GM18858 (cell line): ENCODE measurements at regions not wholly inside any gene's neighbourhood (a gene's known extent, or its start where the extent isn't known, plus 50 kb on each side); places are given as distances from the start of the nearest gene placed in this dataset.

Experiments
- ATAC-seq: cut with Tn5 transposase; IDR thresholded peaks from one replicate; pipeline ENCODE4 v1.9.1; 2021; ENCODE audit not compliant: unreplicated experiment

DNA sequence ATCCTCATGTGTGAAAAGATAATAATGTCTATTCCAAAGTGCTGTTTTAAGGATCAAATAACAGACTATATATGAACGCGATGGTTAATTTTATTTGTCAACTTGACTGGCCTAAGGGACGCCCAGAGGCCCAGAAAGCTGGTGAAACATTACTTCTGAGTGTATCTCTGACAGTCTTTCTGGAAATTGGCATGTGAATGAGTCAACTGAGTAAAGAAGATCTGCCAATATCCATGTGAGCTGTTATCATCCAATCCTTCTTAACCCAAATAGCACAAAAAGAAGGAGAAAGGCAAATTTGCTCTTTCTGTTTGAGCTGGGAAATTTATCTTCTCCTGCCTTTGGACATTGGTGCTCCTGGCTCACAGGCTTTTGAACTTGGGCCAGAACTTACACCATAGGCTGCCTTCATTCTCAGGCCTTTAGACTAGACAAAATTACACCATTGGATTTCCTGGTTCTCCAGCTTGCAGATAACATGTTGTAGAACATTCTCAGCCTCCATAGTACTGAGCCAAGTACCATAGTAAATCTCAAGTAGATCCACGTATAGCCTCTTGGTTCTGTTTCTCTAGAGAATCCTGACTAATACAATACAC is 114.7 kb upstream of the DOCK10 start:
- no peak for ATAC-seq

DNA sequence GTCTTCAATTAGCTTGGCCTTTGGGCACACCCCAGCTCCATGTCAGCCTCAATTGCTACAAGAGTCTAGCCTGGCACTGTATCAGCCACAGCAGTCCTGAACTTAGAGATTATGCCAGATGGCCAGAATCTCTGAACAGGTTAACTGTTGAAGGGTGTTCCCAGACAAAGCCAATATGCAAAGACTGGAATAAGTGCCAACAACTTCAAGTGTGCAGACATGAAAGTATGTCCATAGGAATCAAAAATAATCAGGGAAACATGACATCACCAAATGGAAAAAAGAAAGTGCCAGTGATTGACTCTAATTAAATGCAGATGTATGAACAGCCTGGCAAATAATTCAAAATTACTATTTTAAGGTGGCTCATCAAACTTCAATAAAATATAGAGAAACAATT is 98.5 kb upstream of the DOCK10 start:
- ATAC-seq: no peak

DNA sequence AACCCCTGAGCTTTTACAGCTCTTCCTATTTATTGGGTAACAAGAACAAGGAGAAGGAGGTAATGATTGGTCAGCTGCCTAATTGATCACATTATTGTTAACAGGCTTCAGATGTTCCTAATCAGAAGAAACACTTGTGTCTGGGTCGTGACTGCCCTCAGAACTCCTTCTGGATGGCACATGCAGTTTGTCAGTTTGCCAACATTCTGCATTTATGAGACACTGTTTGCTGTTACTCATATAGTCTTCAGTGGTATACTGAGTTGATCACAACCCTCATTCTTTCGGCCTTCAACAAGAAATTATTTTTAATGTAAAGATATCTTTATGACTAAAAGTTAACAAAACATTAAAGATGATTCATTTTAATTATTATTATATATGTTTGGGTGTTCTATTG is 95.7 kb upstream of the DOCK10 start:
- ATAC-seq: no peak

- no peak for ATAC-seq
Measured at GRCh38 chr2:225136552-225136951, 94.3 kb upstream of the DOCK10 start.

DNA sequence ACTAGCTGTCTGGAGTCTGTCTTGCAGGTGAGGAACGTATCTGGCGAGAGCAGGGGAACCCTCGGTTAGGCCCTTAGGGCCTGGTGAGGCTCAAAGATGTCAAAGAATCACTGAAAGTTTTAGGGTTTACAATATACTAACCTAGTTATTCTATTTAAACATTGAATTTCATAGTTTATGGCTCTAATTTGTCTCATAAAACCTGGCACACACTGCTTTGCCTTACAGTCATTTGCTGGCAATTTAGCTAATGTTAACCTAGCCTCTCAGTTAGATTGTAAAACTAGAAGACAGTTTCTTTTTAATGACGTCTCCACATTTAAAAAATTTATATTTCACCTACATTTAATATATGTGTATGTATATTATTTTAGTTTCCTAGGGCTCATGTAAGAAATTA is 89.6 kb upstream of the DOCK10 start:
- no peak for ATAC-seq

- ATAC-seq: no peak
Measured at GRCh38 chr2:225130093-225130492, 87.8 kb upstream of the DOCK10 start.

GRCh38 chr2:225124311-225125017 is 82.2 kb upstream of the DOCK10 start:
- ATAC-seq: no peak

DNA sequence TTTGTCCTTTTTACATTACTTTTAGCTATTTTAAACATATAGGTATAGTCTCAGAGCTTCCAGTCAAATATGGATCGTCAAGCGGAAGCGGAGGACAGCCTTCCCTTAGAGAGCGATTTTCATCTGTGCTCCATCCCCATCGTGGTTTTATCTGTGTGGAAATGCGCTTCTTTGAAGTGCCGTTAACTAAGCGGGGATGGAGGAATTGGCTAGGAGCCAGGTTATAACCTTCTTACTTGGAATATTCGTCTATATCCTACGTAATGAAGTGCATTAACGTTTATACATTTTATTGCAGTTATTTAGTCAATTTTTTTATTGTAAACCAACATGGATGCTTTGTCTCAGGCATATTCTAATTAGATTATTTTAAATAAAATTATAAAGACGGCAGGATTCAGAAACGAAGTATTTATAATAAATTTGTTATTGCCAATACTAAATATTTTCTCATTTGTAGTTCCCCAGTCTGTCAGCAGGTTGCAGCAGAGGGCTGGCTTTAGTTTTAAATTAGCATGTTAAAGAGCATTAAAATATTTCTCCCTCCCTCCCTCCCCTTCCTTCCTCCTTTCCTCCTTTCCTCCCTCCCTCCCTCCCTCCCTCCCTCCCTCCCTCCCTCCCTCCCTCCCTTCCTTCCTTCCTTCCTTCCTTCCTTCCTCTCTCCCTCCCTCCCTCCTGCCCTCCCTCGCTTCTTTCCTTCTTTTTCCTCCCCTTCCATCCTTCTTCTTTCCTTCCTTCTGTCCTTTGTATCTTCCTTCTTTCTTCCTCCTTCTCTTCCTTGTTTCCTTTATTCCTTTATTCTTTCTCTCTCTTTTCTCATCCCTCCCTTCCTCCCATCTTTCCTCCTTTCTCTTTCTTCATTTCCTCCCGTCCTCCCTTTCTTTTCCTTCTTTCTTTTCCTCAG is 80.6 kb upstream of the DOCK10 start:
- ATAC-seq: no peak

DNA sequence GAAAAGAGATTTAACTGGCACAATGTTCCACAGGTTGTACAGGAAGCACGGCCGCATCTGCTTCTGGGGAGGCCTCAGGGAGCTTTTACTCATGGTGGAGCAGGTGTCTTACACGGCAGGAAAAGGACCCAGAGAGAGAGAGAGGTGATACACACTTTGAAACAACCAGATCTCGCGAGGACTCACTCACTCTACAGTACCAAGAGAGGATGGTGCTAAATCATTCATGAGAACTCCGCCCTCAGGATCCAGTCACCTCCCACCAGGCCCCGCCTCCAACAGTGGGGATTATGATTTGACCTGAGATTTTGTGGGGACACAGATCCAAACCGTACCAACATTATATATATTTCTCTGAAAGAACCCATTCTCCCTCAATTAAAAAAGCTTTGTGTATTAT is 79.7 kb upstream of the DOCK10 start:
- no peak for ATAC-seq

DNA sequence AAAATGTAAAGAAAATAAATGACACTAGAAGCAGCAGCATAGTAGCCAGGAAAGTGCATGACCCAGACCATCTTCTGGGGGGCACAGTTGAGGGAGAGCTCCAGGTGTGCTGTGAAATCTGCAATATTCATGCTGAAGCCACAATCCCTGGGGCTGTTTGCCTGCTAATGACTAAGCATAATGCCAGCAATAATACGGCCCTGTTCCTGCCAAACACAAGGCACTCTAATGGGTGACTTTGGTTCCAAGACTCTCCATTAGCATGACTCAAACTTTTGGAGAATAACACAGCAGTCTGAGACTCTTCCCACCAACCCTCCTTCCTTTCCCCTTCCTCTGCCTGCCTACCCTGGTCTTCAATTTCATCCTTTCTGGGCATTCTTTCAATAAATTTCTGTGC is 77.9 kb upstream of the DOCK10 start:
- ATAC-seq: no peak

GRCh38 chr2:225117051-225117716 is 74.9 kb upstream of the DOCK10 start:
- ATAC-seq: no peak

- ATAC-seq: no peak
Measured at GRCh38 chr2:225114786-225115323, 72.6 kb upstream of the DOCK10 start.

- ATAC-seq: no peak
Measured at GRCh38 chr2:225113371-225114015, 71.2 kb upstream of the DOCK10 start.

DNA sequence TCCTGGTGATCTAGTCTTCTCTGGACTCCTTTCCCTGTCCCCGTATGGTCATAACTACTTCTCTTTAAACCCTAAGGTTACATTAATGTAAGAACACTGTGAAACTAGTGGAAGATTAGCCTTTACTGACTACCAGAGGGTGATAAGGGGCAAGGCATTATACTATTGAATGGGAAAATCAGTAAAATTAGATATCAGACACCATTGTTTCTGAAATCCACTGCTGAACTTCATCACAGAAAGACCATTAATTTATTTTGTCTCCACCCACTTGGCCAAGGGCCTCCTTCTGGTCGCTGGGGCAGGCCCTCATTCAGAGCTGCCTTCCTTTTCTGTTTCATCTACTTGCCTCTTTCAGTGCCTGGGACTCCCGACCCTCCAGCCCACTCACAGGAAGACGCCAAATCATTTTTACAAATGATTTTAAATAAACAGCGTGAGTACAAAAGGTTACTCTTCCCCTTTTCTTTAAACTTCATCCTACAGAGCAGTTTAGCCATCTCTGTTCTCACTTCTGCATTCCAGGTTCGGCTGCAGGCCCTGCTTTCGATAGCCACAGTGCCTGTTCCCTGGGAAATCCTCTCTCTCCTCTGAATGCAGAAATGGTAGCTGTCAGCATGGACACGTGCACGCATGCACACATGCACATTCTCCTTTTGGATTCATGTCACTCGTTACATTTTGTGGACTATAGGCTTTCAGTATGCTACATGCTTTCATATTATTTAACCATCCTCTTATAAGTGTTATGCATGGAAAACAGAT is 70.3 kb upstream of the DOCK10 start:
- ATAC-seq: peak; percentile 75

GRCh38 chr2:225108805-225109204 is 66.5 kb upstream of the DOCK10 start:
- ATAC-seq: no peak

- no peak for ATAC-seq
Measured at GRCh38 chr2:225104971-225105370, 62.7 kb upstream of the DOCK10 start.

DNA sequence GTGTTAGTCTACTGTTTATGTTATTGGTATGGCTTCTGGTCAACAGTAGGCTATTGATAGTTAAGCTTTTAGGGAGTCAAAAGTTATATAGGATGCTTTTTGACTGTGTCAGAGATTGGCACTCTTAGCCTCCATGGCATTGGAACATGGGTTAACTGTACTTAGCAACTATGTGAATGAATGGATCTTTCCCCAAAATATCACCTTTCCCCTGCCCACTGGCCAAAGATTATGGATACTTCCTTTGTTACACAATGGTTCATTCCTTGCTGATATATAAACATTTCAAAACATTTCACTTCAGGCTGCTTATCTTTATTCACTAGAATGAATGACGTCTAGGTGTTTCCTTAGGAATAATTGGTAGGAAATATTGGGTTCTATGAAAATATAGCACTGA is 62.1 kb upstream of the DOCK10 start:
- no peak for ATAC-seq

DNA sequence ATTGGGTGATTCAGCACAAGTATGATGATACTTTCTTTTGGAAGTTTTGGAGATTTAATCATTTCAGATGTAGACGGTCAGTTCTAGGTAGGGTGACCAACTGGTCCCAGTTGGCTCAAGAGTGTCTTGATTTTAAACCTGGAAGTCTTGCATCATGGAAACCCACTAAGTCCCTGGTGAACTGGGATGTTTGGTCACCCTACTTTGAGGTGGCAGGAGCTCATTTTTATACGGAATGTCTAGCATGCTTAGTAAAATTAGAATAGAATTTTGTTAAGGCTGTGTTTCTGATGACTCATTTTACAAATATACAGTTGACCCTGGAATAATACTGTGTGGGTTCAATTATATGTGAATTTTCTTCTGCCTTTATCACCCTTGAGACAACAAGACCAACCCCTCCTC is 61.5 kb upstream of the DOCK10 start:
- no peak for ATAC-seq

DNA sequence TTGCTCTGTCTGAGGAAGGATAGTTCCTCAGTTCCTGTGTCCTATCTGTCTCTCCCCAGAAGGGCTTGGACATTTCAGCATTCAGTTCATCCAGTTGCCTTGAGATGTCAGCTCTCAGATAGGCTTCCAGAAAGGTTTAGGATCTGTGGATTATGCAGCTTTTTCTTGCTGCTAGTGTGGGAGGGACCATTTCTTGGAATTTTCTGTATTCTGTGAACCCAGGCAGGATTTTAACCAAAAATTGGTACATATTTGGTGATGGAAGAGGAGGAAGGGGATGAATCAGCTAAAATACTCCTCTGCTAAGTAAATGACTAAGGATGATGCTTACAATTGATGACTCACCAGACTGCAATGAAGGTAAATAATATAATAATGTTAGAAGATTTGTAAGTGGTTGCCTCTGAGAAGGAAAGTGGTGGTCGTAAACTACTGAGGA is 58.6 kb upstream of the DOCK10 start:
- ATAC-seq: no peak

DNA sequence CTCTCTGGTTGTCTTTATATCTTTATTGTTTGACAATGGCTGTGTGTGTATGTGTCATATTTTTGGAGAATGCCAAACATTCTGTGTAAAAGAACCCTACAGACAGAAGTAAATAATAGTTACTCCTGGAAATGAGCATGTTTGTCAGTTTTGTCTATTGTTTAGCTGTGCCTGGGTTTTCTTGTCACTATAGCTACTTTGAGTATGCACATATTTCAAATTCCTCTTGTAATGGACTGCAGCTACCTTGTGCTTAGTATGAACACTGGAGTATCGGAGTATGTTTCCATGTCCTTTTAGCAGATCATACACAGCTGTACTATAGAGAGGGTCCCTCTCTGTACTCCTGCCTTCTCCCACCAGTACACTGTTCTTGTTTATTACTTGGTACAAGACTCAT is 58.0 kb upstream of the DOCK10 start:
- no peak for ATAC-seq
